ENCODE measurements at regions not wholly inside any gene's neighbourhood (a gene's known extent, or its start where the extent isn't known, plus 50 kb on each side); places are given as distances from the start of the nearest gene placed in this dataset.

GRCh38 chr2:236380051-236380612 lies 115.9 kb upstream of the ASB18 start:
- TF ChIP-seq POLR2A (IDR thresholded peaks at IDR 0.05) (no peak), CTCF (IDR thresholded peaks at IDR 0.05) (no peak)

Measured in uterus (tissue), 2 donors.